ENCODE measurements at regions not wholly inside any gene's neighbourhood (a gene's known extent, or its start where the extent isn't known, plus 50 kb on each side); places are given as distances from the start of the nearest gene placed in this dataset.

DNA sequence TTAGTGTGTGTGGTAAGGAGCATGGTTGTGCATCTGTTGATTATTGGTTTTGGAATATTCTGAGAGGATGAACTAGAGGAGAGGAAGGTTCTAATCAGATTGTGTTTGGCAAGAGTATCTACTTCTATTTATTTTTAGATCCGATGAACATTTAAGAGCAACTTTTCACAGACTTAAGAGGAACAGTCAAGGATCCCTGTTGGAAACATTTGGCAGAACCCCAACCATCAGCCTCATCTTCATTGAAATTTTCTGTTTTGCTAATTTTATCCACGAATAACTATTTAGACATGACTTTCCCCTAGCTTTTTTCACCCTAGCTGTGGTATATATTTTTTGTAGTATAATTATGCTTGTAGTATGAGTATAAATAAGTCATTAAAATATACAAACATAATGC lies 868.5 kb downstream of the MAT2B start:
- no peak overlapping the region for H3K4me3 ChIP-seq
- intact Hi-C loops (cut with DNase I; ENCODE audit: low total_unique reads): no loop called here

GRCh38 chr5:164375051-164375450 lies 869.6 kb downstream of the MAT2B start:
- DNase-seq: no peak
- Histone ChIP-seq H3K4me3 (no peak overlapping the region), H3K27ac (no peak overlapping the region), H3K27me3 (replicated peaks in 1 of 7) (no peaks in the 10 kb centered on the region), H3K4me1 (no peaks in the 10 kb centered on the region), H3K9me3 (peaks cover 0 to 12% (median 4%) of the 10 kb centered on the region in 8 donors), H3K36me3 (no peaks in the 10 kb centered on the region)
- intact Hi-C loops (cut with DNase I; ENCODE audit: low total_unique reads): no loop called here
- no peak for TF ChIP-seq POLR2AphosphoS5 (IDR thresholded peaks at IDR 0.05)
- no peak for TF ChIP-seq POLR2A (IDR thresholded peaks at IDR 0.05)
- no peak for TF ChIP-seq CTCF (IDR thresholded peaks at IDR 0.05 in 8 of 11, conservative IDR thresholded peaks at IDR 0.05 in 3 of 11)
- 65 to 82% (median 69%) methylated on average over 1 of the region's 1 CpG for WGBS, 5 donors

More for the DNA sequence above, 868.5 kb downstream of the MAT2B start:
- TF ChIP-seq CTCF (IDR thresholded peaks at IDR 0.05 in 8 of 11, conservative IDR thresholded peaks at IDR 0.05 in 3 of 11): no peak
- no peak for TF ChIP-seq POLR2A (IDR thresholded peaks at IDR 0.05)
- TF ChIP-seq POLR2AphosphoS5 (IDR thresholded peaks at IDR 0.05): no peak
- Histone ChIP-seq H3K27ac (no peak overlapping the region), H3K27me3 (replicated peaks in 1 of 7) (no peaks in the 10 kb centered on the region), H3K4me1 (no peaks in the 10 kb centered on the region), H3K36me3 (no peaks in the 10 kb centered on the region), H3K9me3 (peaks cover 0 to 3% (median 0%) of the 10 kb centered on the region in 8 donors)
- 62 to 80% (median 74%) methylated on average over 2 of the region's 2 CpGs for WGBS, 5 donors
- DNase-seq: no peak

DNA sequence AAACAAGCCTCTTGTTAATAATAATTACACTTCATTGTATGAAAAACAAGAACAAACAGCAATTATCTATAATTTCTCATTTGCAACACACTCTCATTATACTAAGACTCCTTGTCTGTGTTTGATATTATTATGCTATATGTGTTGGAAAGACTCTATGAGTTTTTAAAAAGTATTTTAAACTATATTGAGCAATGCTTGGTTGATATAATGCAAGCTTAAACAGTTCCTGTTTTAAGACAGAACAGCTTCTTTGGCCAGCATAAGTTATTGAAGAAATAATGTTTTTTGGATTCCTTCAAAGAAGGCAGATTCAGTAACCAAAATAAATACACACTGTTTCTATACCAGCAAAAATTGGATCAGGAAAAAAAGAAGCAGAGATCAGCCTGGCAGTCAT lies 871.4 kb downstream of the MAT2B start:
- no peak overlapping the region for H3K4me3 ChIP-seq
- H3K9me3 ChIP-seq: peaks cover 0 to 23% (median 7%) of the 10 kb centered on the region in 8 donors
- H3K27ac ChIP-seq: no peak overlapping the region
- no peak for DNase-seq
- H3K27me3 ChIP-seq (replicated peaks in 1 of 7): no peaks in the 10 kb centered on the region
- H3K36me3 ChIP-seq: no peaks in the 10 kb centered on the region
- no peak for TF ChIP-seq POLR2A (IDR thresholded peaks at IDR 0.05)
- no peak for TF ChIP-seq POLR2AphosphoS5 (IDR thresholded peaks at IDR 0.05)
- intact Hi-C loops (cut with DNase I; ENCODE audit: low total_unique reads): no loop called here
- H3K4me1 ChIP-seq: no peaks in the 10 kb centered on the region

GRCh38 chr5:164377746-164378145 lies 872.3 kb downstream of the MAT2B start:
- TF ChIP-seq CTCF (IDR thresholded peaks at IDR 0.05 in 8 of 11, conservative IDR thresholded peaks at IDR 0.05 in 3 of 11) (no peak), POLR2A (IDR thresholded peaks at IDR 0.05) (no peak), POLR2AphosphoS5 (IDR thresholded peaks at IDR 0.05) (no peak)
- H3K4me1 ChIP-seq: no peaks in the 10 kb centered on the region
- H3K36me3 ChIP-seq: no peaks in the 10 kb centered on the region
- no peaks in the 10 kb centered on the region for H3K27me3 ChIP-seq (replicated peaks in 1 of 7)
- intact Hi-C loops (cut with DNase I; ENCODE audit: low total_unique reads): no loop called here
- H3K4me3 ChIP-seq: no peak overlapping the region
- no peak for DNase-seq
- no peak overlapping the region for H3K27ac ChIP-seq
- H3K9me3 ChIP-seq: peaks cover 0 to 29% (median 14%) of the 10 kb centered on the region in 8 donors

GRCh38 chr5:164383662-164384061 lies 878.2 kb downstream of the MAT2B start:
- TF ChIP-seq POLR2AphosphoS5 (IDR thresholded peaks at IDR 0.05): no peak
- no peak for TF ChIP-seq POLR2A (IDR thresholded peaks at IDR 0.05)
- no peak for TF ChIP-seq CTCF (IDR thresholded peaks at IDR 0.05 in 8 of 11, conservative IDR thresholded peaks at IDR 0.05 in 3 of 11)
- H3K4me1 ChIP-seq: no peaks in the 10 kb centered on the region
- intact Hi-C loops (cut with DNase I; ENCODE audit: low total_unique reads): no loop called here

More at GRCh38 chr5:164383662-164384061, 878.2 kb downstream of the MAT2B start:
- Histone ChIP-seq H3K27me3 (replicated peaks in 1 of 7) (no peaks in the 10 kb centered on the region), H3K4me3 (no peak overlapping the region), H3K27ac (no peak overlapping the region), H3K36me3 (no peaks in the 10 kb centered on the region), H3K9me3 (peaks cover 0 to 56% (median 35%) of the 10 kb centered on the region in 8 donors)
- DNase-seq: no peak
- WGBS, 5 donors: 53 to 67% (median 62%) methylated on average over 2 of the region's 2 CpGs
